GM12892 (cell line): ENCODE measurements at regions not wholly inside any gene's neighbourhood (a gene's known extent, or its start where the extent isn't known, plus 50 kb on each side); places are given as distances from the start of the nearest gene placed in this dataset.
"Not testable (repeated sequence)": the region's sequence is repeated elsewhere in the genome, so short reads cannot be mapped to it uniquely, and the experiment has no call there.

ENCODE experiments used
- DNase-seq: peaks from one replicate; pipeline ENCODE4 v3.0.0; 2011; ENCODE audit not compliant: insufficient read length
- FAIRE-seq: peaks from 2 replicates; lab custom pipeline; 2011; peaks lifted over from hg19 to GRCh38; lab: Jason Lieb, UNC
- POLR2A ChIP-seq: IDR thresholded peaks from 2 replicates; pipeline ENCODE4 v1.6.1; 2011; ENCODE audit warnings: low read depth, low read length, control low read depth
- POLR2AphosphoS5 ChIP-seq: IDR thresholded peaks from 2 replicates; pipeline ENCODE4 v1.6.1; 2011; ENCODE audit warnings: low read depth, low read length, control low read depth
- TAF1 ChIP-seq: IDR thresholded peaks from 2 replicates; pipeline ENCODE4 v1.6.1; 2011; ENCODE audit warnings: low read depth, mild to moderate bottlenecking, control low read depth, low read length, borderline replicate concordance

DNA sequence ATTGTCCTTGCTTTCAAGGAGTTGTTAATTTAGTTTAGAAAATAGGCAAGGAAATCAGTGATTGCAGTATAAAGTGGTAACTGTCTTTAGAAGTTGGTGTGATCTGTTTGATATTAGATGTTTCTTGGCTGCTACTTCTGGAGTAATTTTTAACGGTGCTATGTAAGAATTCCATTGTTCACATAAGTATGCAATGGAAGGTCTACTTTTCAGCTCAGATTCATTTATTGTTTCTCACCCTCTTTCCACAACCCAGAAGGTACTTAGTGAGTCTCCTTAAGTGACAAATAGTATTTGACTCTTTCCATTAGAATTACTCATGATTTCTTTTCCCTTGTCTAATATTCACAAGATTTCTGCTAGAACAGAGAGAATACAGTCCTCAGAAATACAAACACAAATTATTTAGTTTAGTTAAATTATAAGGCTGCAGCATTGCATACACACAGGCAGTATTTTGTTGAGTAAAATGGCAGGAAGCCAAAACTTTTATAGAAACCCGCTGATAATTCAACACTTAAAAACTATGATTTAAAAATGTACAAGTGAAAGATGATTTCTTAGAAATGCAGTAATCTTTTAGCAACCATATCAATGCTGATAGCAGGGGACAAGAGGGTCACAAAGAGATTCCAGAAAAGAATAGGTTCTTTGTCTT lies 554.3 kb downstream of the CD109 start:
- DNase-seq (no peak), FAIRE-seq (no peak)
- TF ChIP-seq POLR2A (no peak), POLR2AphosphoS5 (no peak), TAF1 (no peak)

- FAIRE-seq (no peak), DNase-seq (no peak)
- TF ChIP-seq TAF1 = no peak
- TF ChIP-seq POLR2A = no peak
- no peak for TF ChIP-seq POLR2AphosphoS5
Measured at GRCh38 chr6:74249658-74250057, 553.7 kb downstream of the CD109 start.

GRCh38 chr6:74248966-74249365 lies 553.0 kb downstream of the CD109 start:
- FAIRE-seq (no peak), DNase-seq (no peak)
- TF ChIP-seq POLR2AphosphoS5 (no peak), TAF1 (no peak), POLR2A (no peak)

DNA sequence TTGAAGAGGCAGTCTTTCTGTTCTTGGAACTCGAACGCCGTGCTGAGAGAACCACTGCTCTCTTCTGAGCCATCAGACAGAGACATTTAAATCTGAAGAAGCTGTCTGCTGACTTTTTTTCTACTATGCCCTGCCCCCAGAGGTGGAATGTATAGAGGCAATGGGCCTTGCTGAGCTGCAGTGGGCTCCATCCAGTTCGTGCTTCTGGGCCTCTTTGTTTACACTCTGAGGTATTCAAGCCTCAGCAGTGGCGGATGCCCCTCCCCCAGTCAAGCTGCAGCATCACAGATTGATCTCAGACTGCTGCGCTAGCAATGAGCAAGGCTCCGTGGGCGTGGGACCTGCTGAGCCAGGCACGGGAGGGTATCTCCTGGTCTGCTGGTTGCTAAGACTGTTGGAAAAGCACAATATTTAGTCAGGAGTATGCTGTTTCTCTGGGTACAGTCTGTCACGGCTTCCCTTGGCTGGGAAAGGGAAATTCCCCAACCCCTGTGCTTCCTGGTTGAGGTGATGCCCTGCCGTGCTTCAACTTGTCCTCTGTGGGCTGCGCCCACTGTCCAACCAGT lies 526.8 kb downstream of the CD109 start:
- no peak for TF ChIP-seq POLR2A
- DNase-seq (no peak), FAIRE-seq (no peak)

- FAIRE-seq (no peak), DNase-seq (no peak)
- TF ChIP-seq POLR2AphosphoS5 = no peak
- TF ChIP-seq POLR2A = no peak
- no peak for TF ChIP-seq TAF1
Measured at GRCh38 chr6:74213995-74214394, 518.0 kb downstream of the CD109 start.

DNA sequence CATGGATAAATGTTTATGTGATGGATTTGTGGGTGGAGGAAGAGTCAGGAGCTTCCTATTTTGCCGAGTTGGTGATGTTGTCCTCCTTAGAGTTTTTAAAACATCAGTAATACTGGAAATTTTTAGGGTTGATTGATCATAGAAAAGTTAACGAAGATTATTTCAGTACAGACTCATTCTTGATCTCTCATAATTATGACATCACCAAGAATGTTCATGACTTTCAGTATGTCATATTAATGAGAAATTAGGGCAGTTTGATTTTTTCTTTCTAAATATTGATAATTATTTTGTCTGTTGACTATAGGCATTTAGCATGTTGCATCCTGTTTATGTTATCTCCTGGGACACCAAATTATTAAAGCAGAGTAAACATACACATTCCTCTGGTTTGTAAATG lies 512.2 kb downstream of the CD109 start:
- no peak for DNase-seq
- FAIRE-seq = no peak
- no peak for TF ChIP-seq TAF1
- no peak for TF ChIP-seq POLR2AphosphoS5
- no peak for TF ChIP-seq POLR2A

GRCh38 chr6:74199215-74199915 lies 503.4 kb downstream of the CD109 start:
- no peak for DNase-seq
- TF ChIP-seq TAF1 = no peak
- TF ChIP-seq POLR2A = no peak
- TF ChIP-seq POLR2AphosphoS5 = no peak
- FAIRE-seq = no peak

DNA sequence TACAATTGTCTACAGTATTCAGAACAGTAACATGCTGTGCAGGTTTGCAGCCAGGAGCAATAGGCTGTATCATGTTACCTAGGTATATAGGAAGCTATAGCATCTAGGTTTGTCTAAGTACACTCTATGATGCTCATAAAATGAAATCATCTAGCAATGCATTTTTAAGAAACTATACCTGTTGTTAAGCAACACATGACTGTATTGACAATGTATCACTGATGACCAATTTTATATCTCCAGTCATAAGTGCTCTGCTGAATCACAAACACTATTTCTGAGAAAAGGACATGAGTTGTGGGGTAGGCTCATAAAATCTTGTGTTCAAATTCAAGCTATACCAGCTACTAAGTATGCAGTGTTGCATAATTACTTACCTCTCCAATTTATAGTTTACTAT lies 501.3 kb downstream of the CD109 start:
- no peak for TF ChIP-seq POLR2A
- TF ChIP-seq TAF1 = no peak
- no peak for TF ChIP-seq POLR2AphosphoS5
- DNase-seq (no peak), FAIRE-seq (no peak)

DNA sequence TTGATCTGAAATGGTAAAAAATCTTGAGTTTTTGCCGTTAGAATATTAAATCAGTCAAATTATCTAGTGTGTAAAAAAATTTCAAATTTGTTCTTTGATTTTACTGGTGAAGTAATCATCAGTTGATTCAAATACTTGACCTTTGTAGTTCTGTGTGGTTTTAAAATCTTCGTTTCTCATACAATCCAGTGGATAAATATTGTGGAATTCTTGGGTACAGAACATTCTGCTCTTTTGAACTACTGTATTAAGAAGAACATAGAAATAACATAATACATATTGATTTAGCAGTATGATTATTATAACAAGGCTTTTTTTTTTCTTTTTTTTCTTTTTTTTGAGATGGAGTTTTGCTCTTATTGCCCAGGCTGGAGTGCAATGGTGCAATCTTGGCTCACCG lies 491.8 kb downstream of the CD109 start:
- no peak for FAIRE-seq

DNA sequence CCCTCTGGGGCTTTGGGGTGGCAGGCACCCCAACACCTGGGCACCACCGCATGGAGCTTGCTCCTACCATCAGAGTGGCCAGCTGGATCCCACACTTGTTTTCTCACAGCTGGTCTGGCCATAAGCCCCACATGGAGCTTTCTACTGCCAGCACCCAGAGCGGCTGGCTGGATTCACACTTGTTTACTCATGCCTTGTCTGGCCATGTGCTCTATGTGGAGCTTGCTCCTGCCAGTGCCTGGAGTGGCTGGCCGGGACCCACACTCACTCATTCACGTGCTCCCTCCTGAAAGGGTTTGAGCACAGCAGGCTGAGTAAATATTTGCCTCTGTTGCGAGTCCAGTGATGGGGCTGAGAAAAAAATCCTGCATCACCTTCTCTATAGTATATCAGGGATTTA lies 487.0 kb downstream of the CD109 start:
- FAIRE-seq (no peak), DNase-seq (no peak)
- TF ChIP-seq POLR2AphosphoS5 = no peak
- TF ChIP-seq TAF1 = no peak
- TF ChIP-seq POLR2A = no peak

More for the DNA sequence above, 491.8 kb downstream of the CD109 start:
- no peak for TF ChIP-seq TAF1
- no peak for TF ChIP-seq POLR2AphosphoS5
- no peak for DNase-seq

DNA sequence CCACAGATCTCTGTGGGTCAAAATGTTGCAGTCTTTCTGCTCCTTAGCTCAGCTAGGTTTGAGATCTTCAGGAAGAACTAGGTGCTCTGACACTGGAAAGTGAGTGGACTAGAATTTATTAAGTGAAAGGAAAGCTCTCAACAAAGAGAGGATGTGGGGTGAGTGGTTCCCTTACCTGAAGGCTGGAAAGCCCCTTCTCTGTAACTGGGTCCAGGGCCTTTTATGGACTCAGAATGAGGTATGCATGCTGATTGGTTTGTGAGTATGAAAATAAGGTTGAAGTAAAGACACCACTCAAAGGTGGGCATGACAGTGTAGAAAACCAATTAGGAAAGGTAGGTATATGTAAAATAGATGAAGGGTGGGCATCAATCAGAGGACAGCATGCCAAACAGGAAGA lies 485.5 kb downstream of the CD109 start:
- DNase-seq = no peak
- TF ChIP-seq POLR2A (no peak), TAF1 (no peak), POLR2AphosphoS5 (no peak)
- no peak for FAIRE-seq

- no peak for FAIRE-seq
- DNase-seq = no peak
- no peak for TF ChIP-seq POLR2A
Measured at GRCh38 chr6:74177506-74177905, 481.5 kb downstream of the CD109 start.

DNA sequence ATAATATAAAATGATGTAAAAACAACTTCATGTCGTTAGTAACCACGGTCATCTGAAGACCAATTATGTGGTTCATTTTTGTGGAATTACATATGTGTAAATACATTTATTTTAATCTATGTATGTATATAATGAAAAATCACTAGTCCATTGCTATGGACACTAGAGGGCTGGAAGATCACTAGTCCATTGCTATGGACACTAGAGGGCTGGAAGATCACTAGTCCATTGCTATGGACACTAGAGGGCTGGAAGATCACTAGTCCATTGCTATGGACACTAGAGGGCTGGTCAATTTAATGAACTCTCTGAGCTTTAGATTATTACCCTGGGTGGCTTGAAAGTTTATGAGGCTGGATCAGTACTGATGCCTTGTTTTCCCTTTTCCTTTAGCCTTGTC lies 474.5 kb downstream of the CD109 start:
- not testable (repeated sequence) for FAIRE-seq

More for the DNA sequence above, 474.5 kb downstream of the CD109 start:
- DNase-seq = not testable (repeated sequence)
